GM12892 (cell line): ENCODE measurements at regions not wholly inside any gene's neighbourhood (a gene's known extent, or its start where the extent isn't known, plus 50 kb on each side); places are given as distances from the start of the nearest gene placed in this dataset.

ENCODE experiments used
- DNase-seq: peaks from one replicate; pipeline ENCODE4 v3.0.0; 2011; ENCODE audit not compliant: insufficient read length
- FAIRE-seq: peaks from 2 replicates; lab custom pipeline; 2011; peaks lifted over from hg19 to GRCh38; lab: Jason Lieb, UNC
- POLR2A ChIP-seq: IDR thresholded peaks from 2 replicates; pipeline ENCODE4 v1.6.1; 2011; ENCODE audit warnings: low read depth, low read length, control low read depth
- POLR2AphosphoS5 ChIP-seq: IDR thresholded peaks from 2 replicates; pipeline ENCODE4 v1.6.1; 2011; ENCODE audit warnings: low read depth, low read length, control low read depth
- TAF1 ChIP-seq: IDR thresholded peaks from 2 replicates; pipeline ENCODE4 v1.6.1; 2011; ENCODE audit warnings: low read depth, mild to moderate bottlenecking, control low read depth, low read length, borderline replicate concordance

GRCh38 chr2:105634198-105634597 is 110.5 kb upstream of the NCK2 start:
- no peak for TF ChIP-seq POLR2A
- TF ChIP-seq TAF1: no peak
- TF ChIP-seq POLR2AphosphoS5: no peak

GRCh38 chr2:105631922-105632321 is 112.8 kb upstream of the NCK2 start:
- DNase-seq (no peak), FAIRE-seq (no peak)
- TF ChIP-seq POLR2A: no peak
- no peak for TF ChIP-seq TAF1
- TF ChIP-seq POLR2AphosphoS5: no peak

More at GRCh38 chr2:105634198-105634597, 110.5 kb upstream of the NCK2 start:
- FAIRE-seq (no peak), DNase-seq (no peak)

- TF ChIP-seq TAF1 (no peak), POLR2AphosphoS5 (no peak), POLR2A (no peak)
- no peak for FAIRE-seq
- no peak for DNase-seq
Measured at GRCh38 chr2:105631011-105631410, 113.7 kb upstream of the NCK2 start.

GRCh38 chr2:105629634-105630033 is 115.1 kb upstream of the NCK2 start:
- DNase-seq (no peak), FAIRE-seq (no peak)
- TF ChIP-seq TAF1: no peak
- TF ChIP-seq POLR2AphosphoS5: no peak
- TF ChIP-seq POLR2A: no peak

- TF ChIP-seq POLR2A (no peak), POLR2AphosphoS5 (no peak), TAF1 (no peak)
- no peak for FAIRE-seq
- DNase-seq: no peak
Measured at GRCh38 chr2:105627534-105627933, 117.2 kb upstream of the NCK2 start.

GRCh38 chr2:105626966-105627340 is 117.8 kb upstream of the NCK2 start:
- TF ChIP-seq TAF1 (no peak), POLR2AphosphoS5 (no peak), POLR2A (no peak)
- DNase-seq (no peak), FAIRE-seq (no peak)

GRCh38 chr2:105626212-105626965 is 118.3 kb upstream of the NCK2 start:
- DNase-seq: no peak
- no peak for TF ChIP-seq TAF1
- no peak for TF ChIP-seq POLR2A
- TF ChIP-seq POLR2AphosphoS5: no peak
- no peak for FAIRE-seq

GRCh38 chr2:105625632-105626031 is 119.1 kb upstream of the NCK2 start:
- FAIRE-seq (no peak), DNase-seq (no peak)
- TF ChIP-seq TAF1: no peak
- no peak for TF ChIP-seq POLR2AphosphoS5
- no peak for TF ChIP-seq POLR2A

- no peak for DNase-seq
- TF ChIP-seq POLR2AphosphoS5: no peak
- no peak for TF ChIP-seq POLR2A
- no peak for TF ChIP-seq TAF1
- no peak for FAIRE-seq
Measured at GRCh38 chr2:105621038-105621437, 123.7 kb upstream of the NCK2 start.

GRCh38 chr2:105618351-105618659 is 126.4 kb upstream of the NCK2 start:
- FAIRE-seq (no peak), DNase-seq (no peak)
- TF ChIP-seq POLR2A: no peak

GRCh38 chr2:105617631-105618350 is 126.9 kb upstream of the NCK2 start:
- DNase-seq (no peak), FAIRE-seq (no peak)
- TF ChIP-seq POLR2A (no peak), TAF1 (no peak), POLR2AphosphoS5 (no peak)

GRCh38 chr2:105615305-105615704 is 129.4 kb upstream of the NCK2 start:
- no peak for DNase-seq
- FAIRE-seq: no peak
- no peak for TF ChIP-seq POLR2A
- TF ChIP-seq TAF1: no peak
- no peak for TF ChIP-seq POLR2AphosphoS5
